SIG-M5 (cell line): ENCODE measurements at regions not wholly inside any gene's neighbourhood (a gene's known extent, or its start where the extent isn't known, plus 50 kb on each side); places are given as distances from the start of the nearest gene placed in this dataset.
"Not testable (repeated sequence)": the region's sequence is repeated elsewhere in the genome, so short reads cannot be mapped to it uniquely, and the experiment has no call there.

ENCODE experiments used
- DNase-seq: peaks from one replicate; lab custom pipeline; 2025; lab: John Stamatoyannopoulos, UW

- DNase-seq = no peak
Measured at GRCh38 chr4:135917011-135917410, 1615.3 kb downstream of the PCDH18 start.

- no peak for DNase-seq
Measured at GRCh38 chr4:135900956-135901355, 1631.3 kb downstream of the PCDH18 start.

- DNase-seq = not testable (repeated sequence)
Measured at GRCh38 chr4:135864304-135864703, 1662.7 kb upstream of the PABPC4L start.

GRCh38 chr4:135840781-135841180 lies 1639.2 kb upstream of the PABPC4L start:
- DNase-seq = no peak

- DNase-seq = no peak
Measured at GRCh38 chr4:135839712-135840111, 1638.1 kb upstream of the PABPC4L start.

GRCh38 chr4:135838889-135839288 lies 1637.3 kb upstream of the PABPC4L start:
- no peak for DNase-seq

- DNase-seq = no peak
Measured at GRCh38 chr4:135834471-135834870, 1632.9 kb upstream of the PABPC4L start.

- no peak for DNase-seq
Measured at GRCh38 chr4:135833529-135833928, 1631.9 kb upstream of the PABPC4L start.

- no peak for DNase-seq
Measured at GRCh38 chr4:135824759-135825296, 1623.2 kb upstream of the PABPC4L start.

- DNase-seq = no peak
Measured at GRCh38 chr4:135804785-135805184, 1603.2 kb upstream of the PABPC4L start.

GRCh38 chr4:135777361-135777760 lies 1575.8 kb upstream of the PABPC4L start:
- no peak for DNase-seq

- no peak for DNase-seq
Measured at GRCh38 chr4:135775909-135776308, 1574.3 kb upstream of the PABPC4L start.

GRCh38 chr4:135770505-135770904 lies 1568.9 kb upstream of the PABPC4L start:
- DNase-seq = no peak

GRCh38 chr4:135744928-135745327 lies 1543.3 kb upstream of the PABPC4L start:
- no peak for DNase-seq

GRCh38 chr4:135741583-135741982 lies 1540.0 kb upstream of the PABPC4L start:
- DNase-seq = no peak

GRCh38 chr4:135739354-135739753 lies 1537.8 kb upstream of the PABPC4L start:
- no peak for DNase-seq

- DNase-seq = no peak
Measured at GRCh38 chr4:135735512-135735911, 1533.9 kb upstream of the PABPC4L start.

GRCh38 chr4:135732448-135732847 lies 1530.9 kb upstream of the PABPC4L start:
- DNase-seq = no peak

GRCh38 chr4:135731682-135732081 lies 1530.1 kb upstream of the PABPC4L start:
- no peak for DNase-seq

- no peak for DNase-seq
Measured at GRCh38 chr4:135724421-135724820, 1522.8 kb upstream of the PABPC4L start.

GRCh38 chr4:135718019-135718418 lies 1516.4 kb upstream of the PABPC4L start:
- DNase-seq = no peak

- DNase-seq = no peak
Measured at GRCh38 chr4:135705343-135705742, 1503.8 kb upstream of the PABPC4L start.

GRCh38 chr4:135694066-135694465 lies 1492.5 kb upstream of the PABPC4L start:
- no peak for DNase-seq

GRCh38 chr4:135684001-135684400 lies 1482.4 kb upstream of the PABPC4L start:
- DNase-seq = no peak

- DNase-seq = no peak
Measured at GRCh38 chr4:135672202-135672601, 1470.6 kb upstream of the PABPC4L start.
